ENCODE measurements at regions not wholly inside any gene's neighbourhood (a gene's known extent, or its start where the extent isn't known, plus 50 kb on each side); places are given as distances from the start of the nearest gene placed in this dataset.
A peak's percentile ranks its signal among the peaks of the same experiment; 100 is the strongest.
"Not testable (repeated sequence)": the region's sequence is repeated elsewhere in the genome, so short reads cannot be mapped to it uniquely, and the experiment has no call there.

DNA sequence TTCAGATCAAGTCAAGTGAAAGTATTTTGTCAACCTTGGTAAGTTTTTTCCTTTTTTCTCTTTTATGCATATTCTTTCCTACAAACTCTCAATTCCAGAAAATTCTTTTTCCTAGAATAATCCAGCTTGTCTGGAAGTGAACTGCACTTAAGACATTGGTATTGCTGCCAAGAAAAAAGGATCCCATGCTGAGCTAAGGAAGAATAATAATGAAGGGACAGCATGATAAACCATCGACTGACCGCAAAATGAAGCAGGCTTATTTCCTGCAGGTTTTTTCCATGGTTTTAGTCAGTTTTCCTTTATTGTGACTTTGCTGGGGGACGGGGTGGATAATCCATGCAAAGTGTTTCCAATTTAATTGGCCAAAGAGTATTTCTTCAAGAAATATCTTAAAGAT lies 857.6 kb upstream of the SLC35B3 start:
- no peak overlapping the region for H4K91ac ChIP-seq (ENCODE audit: insufficient read length, low read depth, low read length)
- no peaks in the 10 kb centered on the region for H3K27me3 ChIP-seq (ENCODE audit: insufficient read depth, low read length)
- DNase-seq, result no peak
- H3T11ph ChIP-seq (ENCODE audit: low read length), result no peak overlapping the region
- TF ChIP-seq, protein P1, sequence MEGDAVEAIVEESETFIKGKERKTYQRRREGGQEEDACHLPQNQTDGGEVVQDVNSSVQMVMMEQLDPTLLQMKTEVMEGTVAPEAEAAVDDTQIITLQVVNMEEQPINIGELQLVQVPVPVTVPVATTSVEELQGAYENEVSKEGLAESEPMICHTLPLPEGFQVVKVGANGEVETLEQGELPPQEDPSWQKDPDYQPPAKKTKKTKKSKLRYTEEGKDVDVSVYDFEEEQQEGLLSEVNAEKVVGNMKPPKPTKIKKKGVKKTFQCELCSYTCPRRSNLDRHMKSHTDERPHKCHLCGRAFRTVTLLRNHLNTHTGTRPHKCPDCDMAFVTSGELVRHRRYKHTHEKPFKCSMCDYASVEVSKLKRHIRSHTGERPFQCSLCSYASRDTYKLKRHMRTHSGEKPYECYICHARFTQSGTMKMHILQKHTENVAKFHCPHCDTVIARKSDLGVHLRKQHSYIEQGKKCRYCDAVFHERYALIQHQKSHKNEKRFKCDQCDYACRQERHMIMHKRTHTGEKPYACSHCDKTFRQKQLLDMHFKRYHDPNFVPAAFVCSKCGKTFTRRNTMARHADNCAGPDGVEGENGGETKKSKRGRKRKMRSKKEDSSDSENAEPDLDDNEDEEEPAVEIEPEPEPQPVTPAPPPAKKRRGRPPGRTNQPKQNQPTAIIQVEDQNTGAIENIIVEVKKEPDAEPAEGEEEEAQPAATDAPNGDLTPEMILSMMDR (conservative IDR thresholded peaks at IDR 0.05), result no peak
- peaks cover 5% of the 10 kb centered on the region; the same call in 1 of the 2 replicates for H3K4me1 ChIP-seq (ENCODE audit: insufficient read depth, low read length)
- H3K27ac Mint-ChIP-seq, result peak overlapping the region in 1 of 3 experiments; percentile 81; a peak in 1 of 7 replicates
- no peak overlapping the region for H4K5ac ChIP-seq (ENCODE audit: insufficient read length, low read depth, low read length)
- no peak overlapping the region for H2BK15ac ChIP-seq (ENCODE audit: low read depth, low read length)
- H2BK5ac ChIP-seq (ENCODE audit: insufficient read length, low read length), result no peak overlapping the region
- H4K20me1 ChIP-seq (ENCODE audit: control insufficient read depth, insufficient read depth, insufficient read length), result no peaks in the 10 kb centered on the region
- no peak overlapping the region for H3K4me2 ChIP-seq (ENCODE audit: insufficient read depth, insufficient read length, low read length)
- H2BK120ac ChIP-seq (ENCODE audit: low read depth, low read length, poor library complexity, severe bottlenecking), result no peak overlapping the region
- H3K56ac ChIP-seq (ENCODE audit: insufficient read length, low read depth, low read length), result no peak overlapping the region
- H2BK20ac ChIP-seq (ENCODE audit: low read depth, low read length, poor library complexity, severe bottlenecking), result no peak overlapping the region
- no peak overlapping the region for H3K14ac ChIP-seq (ENCODE audit: insufficient read depth, low read length)
- no peaks in the 10 kb centered on the region for H3K79me2 ChIP-seq (ENCODE audit: insufficient read depth, low read length)
- no peak overlapping the region for H3K27ac ChIP-seq (ENCODE audit: insufficient read length, low read depth, low read length)
- no peaks in the 10 kb centered on the region for H3K27me3 Mint-ChIP-seq (ENCODE audit: low read depth)
- no peak overlapping the region for H2AK5ac ChIP-seq (ENCODE audit: insufficient read length, low read length)
- no peak overlapping the region for H3K23ac ChIP-seq (ENCODE audit: insufficient read length, low read depth, low read length)
- H3K4me1 Mint-ChIP-seq, result peaks cover 23 to 27% of the 10 kb centered on the region in 2 experiments
- no peak overlapping the region for H2AFZ ChIP-seq (ENCODE audit: low read length)
- H2BK12ac ChIP-seq (ENCODE audit: insufficient read length, low read depth, low read length), result no peak overlapping the region
- H4K8ac ChIP-seq (replicated peaks; ENCODE audit: insufficient read length, low read depth, low read length), result no peak overlapping the region
- H3K36me3 Mint-ChIP-seq (ENCODE audit: insufficient read depth in 1 of 3, low read depth in 3 of 3), result peaks cover 0 to 19% (median 6%) of the 10 kb centered on the region in 3 experiments; a peak in 5 of 7 replicates
- WGBS (ENCODE audit: extremely low coverage, insufficient read length, low lambda C conversion rate), result no CpG with 5 or more reads among the region's 3 CpGs
- H3K79me1 ChIP-seq (ENCODE audit: insufficient read depth, low read depth, low read length, poor library complexity, severe bottlenecking), result no peaks in the 10 kb centered on the region
- no peak overlapping the region for H3K4me3 Mint-ChIP-seq
- H3K4ac ChIP-seq (ENCODE audit: low read depth, low read length), result no peak overlapping the region
- no peak overlapping the region for H3K9ac ChIP-seq (ENCODE audit: extremely low read depth, insufficient read length, low read length)
- peaks cover 20 to 24% of the 10 kb centered on the region in 2 experiments for H3K9me3 Mint-ChIP-seq
- H3K9me3 ChIP-seq (ENCODE audit: control insufficient read depth, low read depth, low read length), result no peaks in the 10 kb centered on the region
- no peak overlapping the region for H3K18ac ChIP-seq (ENCODE audit: insufficient read length, low read depth, low read length)
- no peaks in the 10 kb centered on the region for H3K23me2 ChIP-seq (ENCODE audit: insufficient read length, low read depth, low read length, poor library complexity, severe bottlenecking)

DNA sequence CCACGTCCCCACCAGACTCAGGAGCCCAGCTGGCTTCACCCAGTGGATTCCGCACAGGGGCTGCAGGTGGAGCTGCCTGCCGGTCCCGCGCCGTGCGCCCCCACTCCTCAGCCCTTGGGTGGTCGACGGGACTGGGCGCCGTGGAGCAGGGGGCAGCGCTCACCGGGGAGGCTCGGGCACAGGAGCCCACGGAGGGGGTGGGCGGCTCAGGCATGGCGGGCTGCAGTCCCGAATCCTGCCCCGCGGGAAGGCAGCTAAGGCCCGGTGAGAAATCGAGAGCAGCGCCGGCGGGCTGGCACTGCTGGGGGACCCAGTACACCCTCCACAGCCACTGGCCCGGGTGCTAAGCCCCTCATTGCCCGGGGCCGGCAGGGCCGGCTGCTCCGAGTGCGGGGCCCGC lies 855.0 kb upstream of the SLC35B3 start:
- H3K23me2 ChIP-seq (ENCODE audit: insufficient read length, low read depth, low read length, poor library complexity, severe bottlenecking); H4K91ac ChIP-seq (ENCODE audit: insufficient read length, low read depth, low read length); H3T11ph ChIP-seq (ENCODE audit: low read length); H2BK12ac ChIP-seq (ENCODE audit: insufficient read length, low read depth, low read length); H3K79me2 ChIP-seq (ENCODE audit: insufficient read depth, low read length); H3K18ac ChIP-seq (ENCODE audit: insufficient read length, low read depth, low read length); H2AK5ac ChIP-seq (ENCODE audit: insufficient read length, low read length); H3K56ac ChIP-seq (ENCODE audit: insufficient read length, low read depth, low read length); H4K8ac ChIP-seq (replicated peaks; ENCODE audit: insufficient read length, low read depth, low read length); H3K4me3 Mint-ChIP-seq; H3K79me1 ChIP-seq (ENCODE audit: insufficient read depth, low read depth, low read length, poor library complexity, severe bottlenecking); H3K9ac ChIP-seq (ENCODE audit: extremely low read depth, insufficient read length, low read length); H2BK20ac ChIP-seq (ENCODE audit: low read depth, low read length, poor library complexity, severe bottlenecking); DNase-seq; H3K27me3 ChIP-seq (ENCODE audit: insufficient read depth, low read length); H2BK5ac ChIP-seq (ENCODE audit: insufficient read length, low read length); H3K4me2 ChIP-seq (ENCODE audit: insufficient read depth, insufficient read length, low read length); H3K27ac Mint-ChIP-seq; H3K27ac ChIP-seq (ENCODE audit: insufficient read length, low read depth, low read length); H3K14ac ChIP-seq (ENCODE audit: insufficient read depth, low read length); H2BK15ac ChIP-seq (ENCODE audit: low read depth, low read length); H2AFZ ChIP-seq (ENCODE audit: low read length); H4K20me1 ChIP-seq (ENCODE audit: control insufficient read depth, insufficient read depth, insufficient read length); H4K5ac ChIP-seq (ENCODE audit: insufficient read length, low read depth, low read length); H3K27me3 Mint-ChIP-seq (ENCODE audit: low read depth); H3K23ac ChIP-seq (ENCODE audit: insufficient read length, low read depth, low read length); H3K4ac ChIP-seq (ENCODE audit: low read depth, low read length); H2BK120ac ChIP-seq (ENCODE audit: low read depth, low read length, poor library complexity, severe bottlenecking); H3K9me3 ChIP-seq (ENCODE audit: control insufficient read depth, low read depth, low read length); H3K4me1 ChIP-seq (ENCODE audit: insufficient read depth, low read length): not testable (repeated sequence)
- Mint-ChIP-seq H3K9me3 (peaks cover 20 to 24% of the 10 kb centered on the region in 2 experiments), H3K36me3 (ENCODE audit: insufficient read depth in 1 of 3, low read depth in 3 of 3) (peaks cover 0 to 19% (median 6%) of the 10 kb centered on the region in 3 experiments; a peak in 5 of 7 replicates), H3K4me1 (peaks cover 26 to 30% of the 10 kb centered on the region in 2 experiments)
- WGBS (ENCODE audit: extremely low coverage, insufficient read length, low lambda C conversion rate), result no CpG with 5 or more reads among the region's 32 CpGs

Measured in H9 (cell line).